HPDE6-E6E7 (cell line): ENCODE measurements at regions not wholly inside any gene's neighbourhood (a gene's known extent, or its start where the extent isn't known, plus 50 kb on each side); places are given as distances from the start of the nearest gene placed in this dataset.

Experiments used
- DNase-seq: peaks from one replicate; pipeline ENCODE4 v3.0.0; 2011; ENCODE audit warnings: missing footprints; ENCODE audit errors: extremely low spot score

- DNase-seq, result no peak
Measured at GRCh38 chr5:34484216-34484920, 171.8 kb upstream of the RAI14 start.

- no peak for DNase-seq
Measured at GRCh38 chr5:34485768-34486030, 170.4 kb upstream of the RAI14 start.

- peak; percentile 74 for DNase-seq
Measured at GRCh38 chr5:34486160-34486848, 169.8 kb upstream of the RAI14 start.

- no peak for DNase-seq
Measured at GRCh38 chr5:34486849-34487158, 169.3 kb upstream of the RAI14 start.

GRCh38 chr5:34487159-34487879 is 168.8 kb upstream of the RAI14 start:
- no peak for DNase-seq

- no peak for DNase-seq
Measured at GRCh38 chr5:34487956-34488355, 168.2 kb upstream of the RAI14 start.

GRCh38 chr5:34488984-34489383 is 167.1 kb upstream of the RAI14 start:
- DNase-seq, result no peak

GRCh38 chr5:34490506-34491250 is 165.4 kb upstream of the RAI14 start:
- no peak for DNase-seq

GRCh38 chr5:34491251-34491620 is 164.9 kb upstream of the RAI14 start:
- no peak for DNase-seq

GRCh38 chr5:34494111-34494755 is 161.9 kb upstream of the RAI14 start:
- DNase-seq, result no peak

- no peak for DNase-seq
Measured at GRCh38 chr5:34495178-34495577, 160.9 kb upstream of the RAI14 start.

- no peak for DNase-seq
Measured at GRCh38 chr5:34496260-34496691, 159.9 kb upstream of the RAI14 start.

GRCh38 chr5:34496701-34497469 is 159.2 kb upstream of the RAI14 start:
- no peak for DNase-seq

GRCh38 chr5:34497470-34497808 is 158.7 kb upstream of the RAI14 start:
- no peak for DNase-seq

GRCh38 chr5:34498572-34498971 is 157.6 kb upstream of the RAI14 start:
- no peak for DNase-seq

GRCh38 chr5:34499001-34499734 is 157.0 kb upstream of the RAI14 start:
- no peak for DNase-seq

GRCh38 chr5:34500236-34500847 is 155.8 kb upstream of the RAI14 start:
- DNase-seq, result no peak

GRCh38 chr5:34501016-34501415 is 155.1 kb upstream of the RAI14 start:
- DNase-seq, result no peak

- no peak for DNase-seq
Measured at GRCh38 chr5:34501840-34502239, 154.3 kb upstream of the RAI14 start.

- no peak for DNase-seq
Measured at GRCh38 chr5:34502581-34502980, 153.5 kb upstream of the RAI14 start.
